RWPE1 (cell line): ENCODE measurements at regions not wholly inside any gene's neighbourhood (a gene's known extent, or its start where the extent isn't known, plus 50 kb on each side); places are given as distances from the start of the nearest gene placed in this dataset.
A peak's percentile ranks its signal among the peaks of the same experiment; 100 is the strongest.

ENCODE experiments used
- CTCF ChIA-PET: fragments of 350-600 bp; sonication (Branson Sonifier 250); formaldehyde crosslinking; extraction: SDS; loops from one replicate; lab custom pipeline; 2021; lab: Yijun Ruan, JAX
- POLR2A ChIA-PET: fragments of 400-600 bp; formaldehyde crosslinking; extraction: SDS; loops from one replicate; lab custom pipeline; 2020; ENCODE audit warnings: antibody characterized with exemption; ENCODE audit not compliant: low non-redundant PET; lab: Yijun Ruan, JAX
- DNase-seq: peaks from one replicate; pipeline ENCODE4 v3.0.0; 2012; ENCODE audit warnings: low spot score
- H3K27ac ChIP-seq: fragments of 450-650 bp; 2 replicates; pipeline ENCODE4 v1.5.1; 2017
- CTCF ChIP-seq: fragments of 450-650 bp; conservative IDR thresholded peaks from 2 replicates; pipeline ENCODE4 v1.5.1; 2017; ENCODE audit warnings: low read depth, mild to moderate bottlenecking

GRCh38 chr16:85291302-85292148, 179.3 kb upstream of the CIBAR2 start:
- POLR2A ChIA-PET = no interaction called here
- CTCF ChIA-PET = interaction anchor here (0.6 to 1.1 kb wide), 2 partner anchors 38 to 105 kb away, joined by 3 to 7 read pairs; no protein-coding TSS in a partner anchor
- no peak for TF ChIP-seq CTCF
- no peak overlapping the region for H3K27ac ChIP-seq
- DNase-seq = no peak

GRCh38 chr16:85293458-85293857, 181.2 kb upstream of the CIBAR2 start:
- CTCF ChIA-PET = interaction anchor here (0.8 kb wide), 1 partner anchor 48 kb away, joined by 4 read pairs; no protein-coding TSS in a partner anchor
- DNase-seq = no peak
- TF ChIP-seq CTCF = no peak
- H3K27ac ChIP-seq = no peak overlapping the region
- POLR2A ChIA-PET = no interaction called here

- ChIA-PET POLR2A (interaction anchor here (0.6 kb wide), 1 partner anchor 69 kb away, joined by 8 read pairs; no protein-coding TSS in a partner anchor), CTCF (interaction anchor here (0.8 kb wide), 1 partner anchor 49 kb away, joined by 4 read pairs; no protein-coding TSS in a partner anchor)
- no peak for TF ChIP-seq CTCF
- no peak for DNase-seq
- H3K27ac ChIP-seq = no peak overlapping the region
Measured at GRCh38 chr16:85293904-85294642, 181.8 kb upstream of the CIBAR2 start.

- no peak overlapping the region for H3K27ac ChIP-seq
- no peak for DNase-seq
- CTCF ChIA-PET = interaction anchor here (0.6 kb wide), 1 partner anchor 721 kb away, joined by 3 read pairs; no protein-coding TSS in a partner anchor
- POLR2A ChIA-PET = no interaction called here
- TF ChIP-seq CTCF = no peak
Measured at GRCh38 chr16:85294810-85295508, 182.7 kb upstream of the CIBAR2 start.

- POLR2A ChIA-PET = no interaction called here
- CTCF ChIA-PET = interaction anchor here (0.5 to 1.6 kb wide), 20 partner anchors 9 to 719 kb away, joined by 3 to 6 read pairs (median 3); no protein-coding TSS in a partner anchor
- H3K27ac ChIP-seq = no peak overlapping the region
- DNase-seq = peak; percentile 40
- peak; percentile 83 for TF ChIP-seq CTCF
Measured at GRCh38 chr16:85296859-85297660, 184.8 kb upstream of the CIBAR2 start.
